ENCODE measurements at regions not wholly inside any gene's neighbourhood (a gene's known extent, or its start where the extent isn't known, plus 50 kb on each side); places are given as distances from the start of the nearest gene placed in this dataset.

DNA sequence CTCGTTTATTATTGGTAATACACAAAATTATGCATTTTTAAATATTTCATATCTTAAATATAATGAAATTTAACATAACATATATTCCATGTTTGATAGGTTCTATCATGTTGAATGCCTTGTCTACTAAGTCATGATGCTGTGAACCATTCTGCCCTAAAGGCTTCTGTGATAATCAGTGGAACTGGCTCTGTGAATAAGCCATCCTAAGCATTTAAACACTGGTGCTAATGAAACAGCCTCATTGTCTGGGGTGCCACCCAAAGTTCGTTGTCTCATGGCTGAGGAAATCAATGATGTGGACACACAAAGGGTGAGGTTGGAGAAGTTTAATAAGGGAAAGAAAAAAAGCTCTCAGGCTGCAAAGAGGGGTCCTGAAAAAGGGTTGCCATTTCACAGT is 264.7 kb upstream of the ZRANB2 start:
- H3K36me3 Mint-ChIP-seq (ENCODE audit: low read depth) = 0 out of 2 replicates have a peak, but pooled peaks cover 8% of the 10 kb centered on the region
- H3K4me1 Mint-ChIP-seq (ENCODE audit: low read depth) = 0 out of 2 replicates have a peak, but pooled peaks cover 6% of the 10 kb centered on the region
- no peak overlapping the region for H3K4me3 Mint-ChIP-seq
- H3K27ac Mint-ChIP-seq = no peak overlapping the region
- H3K27me3 Mint-ChIP-seq (ENCODE audit: insufficient read depth) = no peaks in the 10 kb centered on the region; the same call in 1 of the 2 replicates
- DNase-seq = no peak
- TF ChIP-seq, protein P1, sequence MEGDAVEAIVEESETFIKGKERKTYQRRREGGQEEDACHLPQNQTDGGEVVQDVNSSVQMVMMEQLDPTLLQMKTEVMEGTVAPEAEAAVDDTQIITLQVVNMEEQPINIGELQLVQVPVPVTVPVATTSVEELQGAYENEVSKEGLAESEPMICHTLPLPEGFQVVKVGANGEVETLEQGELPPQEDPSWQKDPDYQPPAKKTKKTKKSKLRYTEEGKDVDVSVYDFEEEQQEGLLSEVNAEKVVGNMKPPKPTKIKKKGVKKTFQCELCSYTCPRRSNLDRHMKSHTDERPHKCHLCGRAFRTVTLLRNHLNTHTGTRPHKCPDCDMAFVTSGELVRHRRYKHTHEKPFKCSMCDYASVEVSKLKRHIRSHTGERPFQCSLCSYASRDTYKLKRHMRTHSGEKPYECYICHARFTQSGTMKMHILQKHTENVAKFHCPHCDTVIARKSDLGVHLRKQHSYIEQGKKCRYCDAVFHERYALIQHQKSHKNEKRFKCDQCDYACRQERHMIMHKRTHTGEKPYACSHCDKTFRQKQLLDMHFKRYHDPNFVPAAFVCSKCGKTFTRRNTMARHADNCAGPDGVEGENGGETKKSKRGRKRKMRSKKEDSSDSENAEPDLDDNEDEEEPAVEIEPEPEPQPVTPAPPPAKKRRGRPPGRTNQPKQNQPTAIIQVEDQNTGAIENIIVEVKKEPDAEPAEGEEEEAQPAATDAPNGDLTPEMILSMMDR (IDR thresholded peaks at IDR 0.05) = no peak
- H3K9me3 Mint-ChIP-seq = peaks cover 7% of the 10 kb centered on the region

DNA sequence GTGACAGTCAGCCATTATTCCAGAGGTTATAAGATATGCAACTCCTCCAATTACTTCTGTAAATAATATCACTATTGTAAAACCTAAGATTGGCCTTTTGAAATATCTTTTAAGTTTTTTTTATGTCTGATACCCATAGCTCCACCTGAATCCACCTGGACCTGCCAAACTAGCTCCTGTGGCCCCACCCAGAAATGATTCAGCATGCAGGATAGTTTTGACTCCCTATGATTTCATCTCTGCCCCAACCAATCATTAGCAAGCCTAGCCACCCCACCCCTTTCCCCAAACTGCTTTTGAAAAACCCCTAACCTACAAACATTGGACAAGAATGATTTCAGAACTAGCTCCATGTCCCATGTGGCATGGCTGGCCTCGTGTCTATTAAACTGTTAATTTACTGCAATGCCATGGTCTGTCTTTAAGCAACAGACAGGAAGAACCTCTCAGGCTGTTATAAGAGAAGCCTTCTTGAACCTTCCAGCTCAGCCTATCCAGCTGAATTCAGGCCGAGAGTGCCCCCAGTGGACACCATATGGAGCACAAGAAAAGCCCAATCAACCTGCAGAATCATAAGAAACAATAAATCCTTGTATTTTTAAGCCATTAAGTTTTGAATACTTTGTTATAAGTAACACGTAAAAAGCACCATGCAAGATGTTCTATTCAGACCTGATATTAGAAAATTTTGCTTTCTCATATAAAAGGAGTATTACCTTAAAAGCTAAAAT is 263.0 kb upstream of the ZRANB2 start:
- Mint-ChIP-seq H3K27ac (no peak overlapping the region), H3K4me3 (no peak overlapping the region), H3K4me1 (ENCODE audit: low read depth) (no peaks in the 10 kb centered on the region), H3K9me3 (peaks cover 22% of the 10 kb centered on the region), H3K36me3 (ENCODE audit: low read depth) (peaks cover 13% of the 10 kb centered on the region; the same call in 1 of the 2 replicates), H3K27me3 (ENCODE audit: insufficient read depth) (no peaks in the 10 kb centered on the region; the same call in 1 of the 2 replicates)
- TF ChIP-seq, protein P1 (IDR thresholded peaks at IDR 0.05) = peak; percentile 38
- DNase-seq = no peak

DNA sequence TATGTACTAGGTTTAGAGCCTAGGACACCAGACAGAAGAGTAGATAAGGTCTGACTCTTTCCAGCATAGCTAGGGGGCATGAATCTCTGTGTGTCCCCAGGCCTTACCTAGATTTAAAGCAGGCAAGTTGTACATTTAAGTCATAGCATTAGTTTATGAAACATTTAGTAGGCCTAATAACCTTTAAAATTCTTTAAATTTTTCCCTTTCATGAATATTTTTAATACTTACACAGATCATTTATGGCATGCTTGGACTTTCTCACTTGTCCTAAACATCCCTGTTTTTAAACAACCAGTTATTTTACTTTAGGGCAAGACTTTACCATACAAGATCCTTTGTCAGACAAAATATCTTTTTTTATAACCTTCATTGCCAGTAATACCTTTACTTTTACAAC is 258.4 kb upstream of the ZRANB2 start:
- Mint-ChIP-seq H3K9me3 (peaks cover 31% of the 10 kb centered on the region), H3K27ac (no peak overlapping the region), H3K4me3 (no peak overlapping the region), H3K36me3 (ENCODE audit: low read depth) (peaks cover 13% of the 10 kb centered on the region; the same call in 1 of the 2 replicates), H3K27me3 (ENCODE audit: insufficient read depth) (no peaks in the 10 kb centered on the region; the same call in 1 of the 2 replicates), H3K4me1 (ENCODE audit: low read depth) (no peaks in the 10 kb centered on the region)
- DNase-seq = no peak
- TF ChIP-seq, protein P1 (IDR thresholded peaks at IDR 0.05) = no peak

DNA sequence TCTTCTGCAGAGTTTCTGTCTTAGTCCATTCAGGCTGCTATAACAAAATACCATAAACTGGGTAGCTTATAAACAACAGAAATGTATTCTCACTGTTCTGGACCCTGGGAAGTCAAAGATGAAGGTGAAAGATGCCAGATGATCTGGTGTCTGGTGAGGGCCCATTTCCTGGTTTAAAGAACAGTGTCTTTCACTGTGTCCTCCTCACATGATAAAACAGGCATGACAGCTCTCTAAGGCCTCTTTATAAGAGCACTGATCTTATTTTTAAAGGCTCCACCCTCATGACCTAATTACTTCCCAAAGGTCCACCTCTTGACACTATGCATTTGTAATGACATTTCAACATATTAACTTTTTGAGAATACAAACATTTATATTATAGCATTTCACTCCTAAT is 250.2 kb upstream of the ZRANB2 start:
- no peak overlapping the region for H3K4me3 Mint-ChIP-seq
- no peaks in the 10 kb centered on the region; the same call in 1 of the 2 replicates for H3K36me3 Mint-ChIP-seq (ENCODE audit: low read depth)
- H3K4me1 Mint-ChIP-seq (ENCODE audit: low read depth) = no peaks in the 10 kb centered on the region
- DNase-seq = no peak
- no peaks in the 10 kb centered on the region for H3K27me3 Mint-ChIP-seq (ENCODE audit: insufficient read depth)
- peaks cover 8% of the 10 kb centered on the region; the same call in 1 of the 2 replicates for H3K9me3 Mint-ChIP-seq
- TF ChIP-seq, protein P1 (IDR thresholded peaks at IDR 0.05) = no peak
- no peak overlapping the region for H3K27ac Mint-ChIP-seq

DNA sequence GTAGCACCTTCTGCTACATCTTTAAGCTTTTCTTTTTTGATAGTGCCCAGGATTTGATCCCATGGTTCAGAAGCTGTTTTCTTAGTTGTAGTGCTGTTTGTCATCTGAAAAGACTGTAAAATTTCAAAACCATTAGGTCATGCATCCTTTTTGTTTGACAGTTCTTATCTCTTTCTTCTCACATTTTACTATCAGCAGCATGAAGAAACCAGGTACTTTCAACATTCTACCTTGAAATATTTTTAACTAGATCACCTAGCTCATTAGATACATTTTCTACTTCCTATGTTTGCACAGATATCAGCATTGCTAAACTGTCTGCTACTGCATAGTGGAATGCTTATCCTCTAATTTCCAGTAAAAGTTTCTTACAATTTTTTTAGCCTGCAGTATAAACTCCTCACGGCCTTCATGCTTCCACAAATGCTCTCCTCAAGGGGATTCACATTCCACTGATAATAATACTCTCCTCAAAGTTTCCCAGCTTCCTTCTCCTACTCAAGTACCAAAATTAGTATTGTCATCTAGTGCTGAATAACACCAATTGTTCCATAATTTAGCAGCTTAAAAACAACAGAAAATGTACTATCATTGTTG is 243.9 kb upstream of the ZRANB2 start:
- TF ChIP-seq, protein P1 (IDR thresholded peaks at IDR 0.05) = no peak
- no peak for DNase-seq
- Mint-ChIP-seq H3K27ac (no peak overlapping the region), H3K4me1 (ENCODE audit: low read depth) (no peaks in the 10 kb centered on the region), H3K27me3 (ENCODE audit: insufficient read depth) (peaks cover 3% of the 10 kb centered on the region), H3K36me3 (ENCODE audit: low read depth) (no peaks in the 10 kb centered on the region; the same call in 1 of the 2 replicates), H3K9me3 (peaks cover 12% of the 10 kb centered on the region), H3K4me3 (no peak overlapping the region)
